Forelimb muscle (tissue), 1 donor: ENCODE measurements at regions not wholly inside any gene's neighbourhood (a gene's known extent, or its start where the extent isn't known, plus 50 kb on each side); places are given as distances from the start of the nearest gene placed in this dataset.

Experiments used
- DNase-seq: peaks from one replicate; pipeline ENCODE4 v3.0.0-alpha.2; 2013; ENCODE audit warnings: low read depth

DNA sequence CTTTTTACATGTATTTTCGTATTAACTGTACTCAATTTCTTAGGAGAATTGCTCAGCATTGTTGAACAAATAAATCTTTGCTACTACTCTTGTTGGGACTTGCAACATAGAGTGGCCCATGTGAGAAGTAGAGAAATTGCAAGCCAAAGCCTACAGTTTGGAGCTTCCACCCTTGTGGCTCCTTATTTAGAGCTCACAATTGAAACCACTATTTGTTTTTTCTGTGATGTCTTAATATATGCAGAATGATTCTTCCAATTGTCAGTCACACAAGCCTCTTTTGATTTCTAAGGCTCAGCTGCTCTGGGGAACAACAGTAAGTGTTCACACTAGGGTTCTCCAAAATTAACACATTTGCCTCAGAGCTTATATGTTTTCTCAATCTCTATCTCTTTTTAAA, 60.2 kb upstream of the GALNT13 start:
- DNase-seq: no peak

DNA sequence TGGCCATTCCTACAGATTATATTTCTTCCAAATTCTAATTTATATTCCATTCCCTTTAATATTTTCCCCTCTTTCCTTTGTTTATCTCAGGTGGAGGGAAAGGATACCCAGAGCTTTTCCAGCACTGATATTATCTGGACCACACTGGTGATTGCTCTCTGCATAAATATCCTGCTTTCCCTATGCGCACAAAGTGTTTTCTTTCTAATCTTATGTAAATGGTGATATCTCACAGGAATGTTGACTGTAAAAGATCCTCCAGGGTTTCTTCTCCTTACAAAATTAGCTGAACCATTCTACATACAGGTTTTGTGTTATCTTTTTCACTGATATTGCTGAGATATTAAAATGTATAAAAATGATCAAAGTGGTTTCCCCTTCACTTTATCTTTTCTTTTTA, 59.1 kb upstream of the GALNT13 start:
- DNase-seq: no peak

DNA sequence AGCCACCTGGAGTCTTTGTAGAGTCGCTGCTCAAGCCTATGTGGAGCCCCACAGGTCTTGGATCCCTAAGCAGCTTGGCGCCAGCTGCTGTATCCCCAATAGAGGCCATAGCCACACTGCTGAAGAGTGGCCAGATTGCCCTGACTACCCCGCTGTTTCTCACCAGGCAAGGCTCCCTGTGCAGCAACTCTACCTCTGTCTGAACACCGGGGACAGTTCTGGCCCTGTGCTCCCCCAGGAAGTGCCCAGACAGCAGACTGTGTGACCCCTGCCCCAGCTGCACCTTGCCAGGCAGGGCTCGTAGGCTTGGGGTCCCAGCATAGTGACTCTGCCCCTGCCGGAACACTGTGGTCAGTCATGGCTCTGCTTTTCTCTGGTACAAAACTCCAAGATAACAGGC, 53.5 kb upstream of the GALNT13 start:
- no peak for DNase-seq

DNA sequence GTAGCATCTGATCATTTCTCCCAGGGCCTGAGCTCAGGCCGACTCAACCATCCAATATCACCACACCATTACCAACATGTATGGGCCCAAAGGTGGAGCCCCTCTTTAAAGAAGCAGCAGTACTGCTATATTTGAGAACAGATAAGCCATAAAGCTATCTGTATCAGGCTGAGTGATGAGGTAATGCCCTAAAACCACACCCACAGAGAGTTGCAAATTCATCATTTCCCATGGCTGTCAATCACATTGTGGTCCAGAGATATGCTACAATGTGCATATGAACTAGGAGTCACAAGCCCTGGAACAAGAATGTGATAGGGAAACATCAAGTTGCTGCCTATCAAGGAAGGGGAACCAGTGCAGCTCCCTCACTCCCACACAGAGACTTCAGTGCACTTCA, 52.6 kb upstream of the GALNT13 start:
- no peak for DNase-seq

DNA sequence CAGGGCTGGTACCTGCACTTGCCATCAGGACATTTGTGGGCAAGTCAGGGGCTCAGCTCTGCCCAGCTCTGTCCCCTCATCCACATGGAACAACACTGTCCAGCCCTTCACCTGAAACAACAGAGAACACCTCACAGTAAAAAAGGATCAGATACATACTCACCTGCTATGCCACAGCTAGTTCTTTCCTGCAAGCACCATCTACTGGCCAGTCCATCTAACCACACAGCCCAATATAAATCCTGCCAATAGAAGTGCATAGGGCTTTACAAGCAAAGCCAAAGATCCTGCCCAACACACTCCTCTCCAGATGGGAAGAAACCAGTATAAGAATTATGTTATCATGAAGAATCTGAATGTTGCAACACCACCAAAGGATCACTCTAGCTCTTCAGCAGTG, 52.2 kb upstream of the GALNT13 start:
- DNase-seq: no peak
